Activated naive CD8-positive, alpha-beta T cell treated with anti-CD3 and anti-CD28 coated beads, Interleukin-2, amount 50 U/mL, for 16 hours (primary cell): ENCODE measurements at regions not wholly inside any gene's neighbourhood (a gene's known extent, or its start where the extent isn't known, plus 50 kb on each side); places are given as distances from the start of the nearest gene placed in this dataset.

Experiments used
- DNase-seq: peaks from one replicate; pipeline ENCODE4 v3.0.0-alpha.2; 2020; ENCODE audit warnings: low read depth, low spot score

- no peak for DNase-seq
These were observed 232.1 kb downstream of the LMO4 start for GRCh38 chr1:87560601-87561360.

- DNase-seq = no peak
These were observed 234.5 kb downstream of the LMO4 start for GRCh38 chr1:87563211-87563610.

- DNase-seq = no peak
These were observed 237.2 kb downstream of the LMO4 start for GRCh38 chr1:87565861-87566260.

- no peak for DNase-seq
These were observed 239.3 kb downstream of the LMO4 start for GRCh38 chr1:87568005-87568404.

- DNase-seq = no peak
These were observed 240.2 kb downstream of the LMO4 start for GRCh38 chr1:87568911-87569310.

- no peak for DNase-seq
These were observed 243.3 kb downstream of the LMO4 start for GRCh38 chr1:87572008-87572407.

GRCh38 chr1:87572891-87573290 lies 244.2 kb downstream of the LMO4 start:
- no peak for DNase-seq

GRCh38 chr1:87575528-87575927 lies 246.8 kb downstream of the LMO4 start:
- DNase-seq = no peak

- no peak for DNase-seq
These were observed 249.8 kb downstream of the LMO4 start for GRCh38 chr1:87578464-87578863.

- no peak for DNase-seq
These were observed 254.8 kb downstream of the LMO4 start for GRCh38 chr1:87583459-87583858.

GRCh38 chr1:87584586-87584985 lies 255.9 kb downstream of the LMO4 start:
- DNase-seq = no peak

GRCh38 chr1:87586501-87586900 lies 257.8 kb downstream of the LMO4 start:
- DNase-seq = no peak

GRCh38 chr1:87588495-87588894 lies 259.8 kb downstream of the LMO4 start:
- no peak for DNase-seq

- DNase-seq = no peak
These were observed 262.8 kb downstream of the LMO4 start for GRCh38 chr1:87591492-87591891.

- no peak for DNase-seq
These were observed 263.5 kb downstream of the LMO4 start for GRCh38 chr1:87592156-87592555.

- DNase-seq = no peak
These were observed 266.2 kb downstream of the LMO4 start for GRCh38 chr1:87594736-87595383.

- no peak for DNase-seq
These were observed 266.7 kb downstream of the LMO4 start for GRCh38 chr1:87595384-87595781.

- no peak for DNase-seq
These were observed 269.7 kb downstream of the LMO4 start for GRCh38 chr1:87598429-87598828.

GRCh38 chr1:87599569-87599968 lies 270.9 kb downstream of the LMO4 start:
- no peak for DNase-seq

- no peak for DNase-seq
These were observed 271.6 kb downstream of the LMO4 start for GRCh38 chr1:87600055-87600850.

- DNase-seq = no peak
These were observed 272.2 kb downstream of the LMO4 start for GRCh38 chr1:87600854-87601253.

GRCh38 chr1:87603626-87604025 lies 274.9 kb downstream of the LMO4 start:
- no peak for DNase-seq

- no peak for DNase-seq
These were observed 284.3 kb downstream of the LMO4 start for GRCh38 chr1:87612956-87613355.
